Progenitor cell of endocrine pancreas (in vitro differentiated cells): ENCODE measurements at regions not wholly inside any gene's neighbourhood (a gene's known extent, or its start where the extent isn't known, plus 50 kb on each side); places are given as distances from the start of the nearest gene placed in this dataset.
"Not testable (repeated sequence)": the region's sequence is repeated elsewhere in the genome, so short reads cannot be mapped to it uniquely, and the experiment has no call there.

ENCODE experiments used
- DNase-seq: peaks from one replicate; pipeline ENCODE4 v3.0.0; 2021; ENCODE audit warnings: low spot score; ENCODE audit not compliant: unreplicated experiment
- H3K27ac Mint-ChIP-seq: 2 replicates; pipeline ENCODE4 v1.8.0; 2021; ENCODE audit warnings: mild to moderate bottlenecking, moderate library complexity, mixed read lengths
- H3K27me3 Mint-ChIP-seq: 2 replicates; pipeline ENCODE4 v1.8.0; 2021; ENCODE audit warnings: mixed read lengths
- H3K36me3 Mint-ChIP-seq: 2 replicates; pipeline ENCODE4 v1.8.0; 2022; ENCODE audit warnings: mixed read lengths; ENCODE audit not compliant: insufficient read depth
- H3K4me1 Mint-ChIP-seq: 2 replicates; pipeline ENCODE4 v1.8.0; 2021; ENCODE audit warnings: low read depth, mixed read lengths
- H3K4me3 Mint-ChIP-seq: 2 replicates; pipeline ENCODE4 v1.8.0; 2021; ENCODE audit warnings: low read depth, mild to moderate bottlenecking, moderate library complexity, mixed read lengths
- H3K9me3 Mint-ChIP-seq: 2 replicates; pipeline ENCODE4 v1.8.0; 2021; ENCODE audit warnings: low read depth, mixed read lengths
- CTCF ChIP-seq: fragments of 200-600 bp; sonication (generic); IDR thresholded peaks from one replicate; pipeline ENCODE4 v1.5.0; 2021; ENCODE audit warnings: antibody characterized with exemption, mild to moderate bottlenecking; ENCODE audit not compliant: unreplicated experiment

GRCh38 chr4:26010304-26010703, 96.3 kb downstream of the SMIM20 start:
- Mint-ChIP-seq H3K27me3 (peaks cover 5% of the 10 kb centered on the region), H3K36me3 (no peaks in the 10 kb centered on the region), H3K27ac (no peak overlapping the region), H3K4me3 (no peak overlapping the region), H3K9me3 (peaks cover 4% of the 10 kb centered on the region), H3K4me1 (no peaks in the 10 kb centered on the region)
- no peak for DNase-seq
- TF ChIP-seq CTCF = no peak

GRCh38 chr4:26013629-26014028, 99.6 kb downstream of the SMIM20 start:
- no peak overlapping the region for H3K27ac Mint-ChIP-seq
- no peaks in the 10 kb centered on the region for H3K36me3 Mint-ChIP-seq
- H3K27me3 Mint-ChIP-seq = peaks cover 5% of the 10 kb centered on the region
- no peak for DNase-seq
- no peaks in the 10 kb centered on the region for H3K4me1 Mint-ChIP-seq
- H3K9me3 Mint-ChIP-seq = peaks cover 2% of the 10 kb centered on the region
- H3K4me3 Mint-ChIP-seq = no peak overlapping the region
- TF ChIP-seq CTCF = no peak

GRCh38 chr4:26015133-26015651, 101.2 kb downstream of the SMIM20 start:
- no peak for DNase-seq
- H3K27me3 Mint-ChIP-seq = peaks cover 5% of the 10 kb centered on the region

GRCh38 chr4:26015906-26016305, 101.9 kb downstream of the SMIM20 start:
- H3K27me3 Mint-ChIP-seq = peaks cover 5% of the 10 kb centered on the region

More at GRCh38 chr4:26015133-26015651, 101.2 kb downstream of the SMIM20 start:
- no peak overlapping the region for H3K27ac Mint-ChIP-seq
- TF ChIP-seq CTCF = no peak
- peaks cover 5% of the 10 kb centered on the region for H3K4me1 Mint-ChIP-seq
- H3K36me3 Mint-ChIP-seq = no peaks in the 10 kb centered on the region
- H3K4me3 Mint-ChIP-seq = no peak overlapping the region
- no peaks in the 10 kb centered on the region for H3K9me3 Mint-ChIP-seq

GRCh38 chr4:26017531-26017930, 103.5 kb downstream of the SMIM20 start:
- H3K4me3 Mint-ChIP-seq = no peak overlapping the region
- H3K36me3 Mint-ChIP-seq = no peaks in the 10 kb centered on the region
- no peaks in the 10 kb centered on the region for H3K9me3 Mint-ChIP-seq
- no peak for TF ChIP-seq CTCF
- H3K27me3 Mint-ChIP-seq = peaks cover 5% of the 10 kb centered on the region
- no peak for DNase-seq
- H3K27ac Mint-ChIP-seq = no peak overlapping the region
- H3K4me1 Mint-ChIP-seq = peaks cover 25% of the 10 kb centered on the region

More at GRCh38 chr4:26015906-26016305, 101.9 kb downstream of the SMIM20 start:
- Mint-ChIP-seq H3K27ac (no peak overlapping the region), H3K4me1 (peaks cover 10% of the 10 kb centered on the region), H3K36me3 (no peaks in the 10 kb centered on the region), H3K4me3 (no peak overlapping the region), H3K9me3 (no peaks in the 10 kb centered on the region)
- no peak for DNase-seq
- no peak for TF ChIP-seq CTCF

GRCh38 chr4:26017961-26018700, 104.1 kb downstream of the SMIM20 start:
- not testable (repeated sequence) for H3K36me3 Mint-ChIP-seq, H3K27ac Mint-ChIP-seq, H3K27me3 Mint-ChIP-seq, H3K4me3 Mint-ChIP-seq, DNase-seq, H3K9me3 Mint-ChIP-seq
- H3K4me1 Mint-ChIP-seq = peaks cover 31% of the 10 kb centered on the region
